HL-60 (cell line): ENCODE measurements at regions not wholly inside any gene's neighbourhood (a gene's known extent, or its start where the extent isn't known, plus 50 kb on each side); places are given as distances from the start of the nearest gene placed in this dataset.

Experiments used
- DNase-seq, 2 experiments: peaks; one replicate each; pipeline ENCODE4 v3.0.0-alpha.2; 2010 to 2020; ENCODE audit warnings: low read depth in 1 of 2, low spot score in 1 of 2
- H3K27ac ChIP-seq: fragments of 250-450 bp; sonication (Bioruptor Pico); replicated peaks from 2 replicates; pipeline ENCODE4 v1.5.1; 2020; ENCODE audit warnings: mild to moderate bottlenecking, moderate library complexity
- H3K27me3 ChIP-seq: fragments of 250-450 bp; sonication (Bioruptor Pico); 2 replicates; pipeline ENCODE4 v1.5.1; 2021; ENCODE audit warnings: mild to moderate bottlenecking, moderate library complexity; ENCODE audit not compliant: insufficient read depth, poor library complexity, severe bottlenecking
- H3K4me3 ChIP-seq: replicated peaks from 2 replicates; pipeline ENCODE4 v1.5.1; 2011; ENCODE audit warnings: mild to moderate bottlenecking, control low read depth, low read length; ENCODE audit not compliant: insufficient read depth
- GABPA ChIP-seq: IDR thresholded peaks from 2 replicates; pipeline ENCODE4 v1.6.1; 2012; ENCODE audit warnings: low read depth
- POLR2AphosphoS5 ChIP-seq: IDR thresholded peaks from 2 replicates; pipeline ENCODE4 v1.6.1; 2012; ENCODE audit warnings: low read depth
- SPI1 ChIP-seq: IDR thresholded peaks from 2 replicates; pipeline ENCODE4 v1.6.1; 2012; ENCODE audit warnings: low read depth, mild to moderate bottlenecking, borderline replicate concordance
- TF ChIP-seq, protein P1 (sequence below): IDR thresholded peaks from 2 replicates; pipeline ENCODE4 v1.6.1; 2012; ENCODE audit warnings: low read depth; ENCODE audit not compliant: insufficient replicate concordance
- TF ChIP-seq, protein P2 (sequence below): IDR thresholded peaks from one replicate; pipeline ENCODE4 v1.5.1; 2011; ENCODE audit warnings: low read length, control low read depth, inconsistent platforms; ENCODE audit not compliant: insufficient read depth

DNA sequence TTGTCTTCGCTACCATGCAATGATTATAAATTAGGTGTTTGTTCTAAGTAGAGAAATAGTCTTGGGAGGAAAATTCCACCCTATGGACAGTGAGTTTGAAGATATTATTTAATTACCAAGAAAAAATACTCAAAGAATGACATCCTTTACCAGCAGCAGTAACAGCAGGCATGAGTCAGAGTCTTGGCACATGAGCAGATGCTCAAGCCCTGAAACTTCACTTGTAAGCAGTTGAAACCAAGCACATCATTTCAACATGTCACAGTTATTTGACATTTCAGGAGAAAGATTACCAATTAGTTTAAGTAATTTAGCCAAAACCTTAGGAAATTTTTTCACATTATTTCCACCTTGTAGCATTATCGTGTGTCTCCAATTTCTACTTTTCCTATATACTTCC is 99.2 kb downstream of the C12orf50 start:
- TF ChIP-seq GABPA (no peak), POLR2AphosphoS5 (no peak), SPI1 (no peak)
- TF ChIP-seq, protein P1, sequence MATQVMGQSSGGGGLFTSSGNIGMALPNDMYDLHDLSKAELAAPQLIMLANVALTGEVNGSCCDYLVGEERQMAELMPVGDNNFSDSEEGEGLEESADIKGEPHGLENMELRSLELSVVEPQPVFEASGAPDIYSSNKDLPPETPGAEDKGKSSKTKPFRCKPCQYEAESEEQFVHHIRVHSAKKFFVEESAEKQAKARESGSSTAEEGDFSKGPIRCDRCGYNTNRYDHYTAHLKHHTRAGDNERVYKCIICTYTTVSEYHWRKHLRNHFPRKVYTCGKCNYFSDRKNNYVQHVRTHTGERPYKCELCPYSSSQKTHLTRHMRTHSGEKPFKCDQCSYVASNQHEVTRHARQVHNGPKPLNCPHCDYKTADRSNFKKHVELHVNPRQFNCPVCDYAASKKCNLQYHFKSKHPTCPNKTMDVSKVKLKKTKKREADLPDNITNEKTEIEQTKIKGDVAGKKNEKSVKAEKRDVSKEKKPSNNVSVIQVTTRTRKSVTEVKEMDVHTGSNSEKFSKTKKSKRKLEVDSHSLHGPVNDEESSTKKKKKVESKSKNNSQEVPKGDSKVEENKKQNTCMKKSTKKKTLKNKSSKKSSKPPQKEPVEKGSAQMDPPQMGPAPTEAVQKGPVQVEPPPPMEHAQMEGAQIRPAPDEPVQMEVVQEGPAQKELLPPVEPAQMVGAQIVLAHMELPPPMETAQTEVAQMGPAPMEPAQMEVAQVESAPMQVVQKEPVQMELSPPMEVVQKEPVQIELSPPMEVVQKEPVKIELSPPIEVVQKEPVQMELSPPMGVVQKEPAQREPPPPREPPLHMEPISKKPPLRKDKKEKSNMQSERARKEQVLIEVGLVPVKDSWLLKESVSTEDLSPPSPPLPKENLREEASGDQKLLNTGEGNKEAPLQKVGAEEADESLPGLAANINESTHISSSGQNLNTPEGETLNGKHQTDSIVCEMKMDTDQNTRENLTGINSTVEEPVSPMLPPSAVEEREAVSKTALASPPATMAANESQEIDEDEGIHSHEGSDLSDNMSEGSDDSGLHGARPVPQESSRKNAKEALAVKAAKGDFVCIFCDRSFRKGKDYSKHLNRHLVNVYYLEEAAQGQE, result no peak
- TF ChIP-seq, protein P2, sequence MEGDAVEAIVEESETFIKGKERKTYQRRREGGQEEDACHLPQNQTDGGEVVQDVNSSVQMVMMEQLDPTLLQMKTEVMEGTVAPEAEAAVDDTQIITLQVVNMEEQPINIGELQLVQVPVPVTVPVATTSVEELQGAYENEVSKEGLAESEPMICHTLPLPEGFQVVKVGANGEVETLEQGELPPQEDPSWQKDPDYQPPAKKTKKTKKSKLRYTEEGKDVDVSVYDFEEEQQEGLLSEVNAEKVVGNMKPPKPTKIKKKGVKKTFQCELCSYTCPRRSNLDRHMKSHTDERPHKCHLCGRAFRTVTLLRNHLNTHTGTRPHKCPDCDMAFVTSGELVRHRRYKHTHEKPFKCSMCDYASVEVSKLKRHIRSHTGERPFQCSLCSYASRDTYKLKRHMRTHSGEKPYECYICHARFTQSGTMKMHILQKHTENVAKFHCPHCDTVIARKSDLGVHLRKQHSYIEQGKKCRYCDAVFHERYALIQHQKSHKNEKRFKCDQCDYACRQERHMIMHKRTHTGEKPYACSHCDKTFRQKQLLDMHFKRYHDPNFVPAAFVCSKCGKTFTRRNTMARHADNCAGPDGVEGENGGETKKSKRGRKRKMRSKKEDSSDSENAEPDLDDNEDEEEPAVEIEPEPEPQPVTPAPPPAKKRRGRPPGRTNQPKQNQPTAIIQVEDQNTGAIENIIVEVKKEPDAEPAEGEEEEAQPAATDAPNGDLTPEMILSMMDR, result no peak
- H3K4me3 ChIP-seq, result no peak overlapping the region

DNA sequence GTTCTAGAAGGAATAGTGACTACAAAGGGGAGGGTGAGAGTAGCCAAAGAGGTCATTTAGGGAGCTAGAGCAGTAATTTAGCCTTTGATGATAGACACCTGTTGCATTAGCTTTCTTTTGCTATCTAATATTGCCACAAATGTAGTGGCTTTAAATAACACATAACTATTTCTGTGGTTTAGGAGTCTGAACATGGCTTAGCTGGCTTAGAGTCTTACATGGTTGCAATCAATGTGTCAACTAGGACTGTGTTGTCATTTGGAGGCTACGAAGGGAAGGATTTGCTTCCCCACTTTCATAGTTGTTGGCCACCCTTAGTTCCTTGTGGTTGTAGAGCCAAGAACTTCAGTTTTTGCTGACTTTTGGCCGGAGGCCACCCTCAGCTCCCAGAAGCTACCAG is 99.9 kb downstream of the C12orf50 start:
- TF ChIP-seq, protein P2, result no peak
- TF ChIP-seq, protein P1, result no peak
- no peaks in the 10 kb centered on the region for H3K27me3 ChIP-seq
- no peak for DNase-seq

More for the DNA sequence above, 99.2 kb downstream of the C12orf50 start:
- no peak overlapping the region for H3K27ac ChIP-seq
- no peak for DNase-seq
- no peaks in the 10 kb centered on the region for H3K27me3 ChIP-seq

DNA sequence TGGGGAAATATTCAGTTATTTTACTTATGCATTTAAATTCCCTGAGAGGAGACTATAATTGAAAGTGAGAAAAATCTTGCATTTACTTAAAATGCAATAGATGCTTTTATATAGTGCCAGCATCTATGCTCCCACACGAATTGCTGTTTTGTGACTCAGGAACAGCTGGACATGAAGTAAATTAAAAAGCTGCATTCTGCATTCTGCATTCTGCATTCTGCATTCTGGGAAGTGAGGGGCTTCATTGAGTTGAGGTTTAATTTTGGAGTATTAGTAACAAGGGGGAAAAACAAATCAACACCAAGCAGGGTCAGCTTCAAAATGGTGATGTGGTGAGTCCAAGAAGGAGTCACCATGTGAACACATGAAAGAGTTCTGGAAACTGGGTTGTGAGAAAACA is 101.2 kb downstream of the C12orf50 start:
- no peak for TF ChIP-seq SPI1
- no peak for TF ChIP-seq POLR2AphosphoS5
- TF ChIP-seq, protein P1, result no peak
- TF ChIP-seq GABPA, result no peak
- TF ChIP-seq, protein P2, result no peak
- Histone ChIP-seq H3K27ac (no peak overlapping the region), H3K4me3 (no peak overlapping the region), H3K27me3 (no peaks in the 10 kb centered on the region)
- no peak for DNase-seq

More for the DNA sequence above, 99.9 kb downstream of the C12orf50 start:
- Histone ChIP-seq H3K4me3 (no peak overlapping the region), H3K27ac (no peak overlapping the region)
